ENCODE measurements at regions not wholly inside any gene's neighbourhood (a gene's known extent, or its start where the extent isn't known, plus 50 kb on each side); places are given as distances from the start of the nearest gene placed in this dataset.
"Not testable (repeated sequence)": the region's sequence is repeated elsewhere in the genome, so short reads cannot be mapped to it uniquely, and the experiment has no call there.

DNA sequence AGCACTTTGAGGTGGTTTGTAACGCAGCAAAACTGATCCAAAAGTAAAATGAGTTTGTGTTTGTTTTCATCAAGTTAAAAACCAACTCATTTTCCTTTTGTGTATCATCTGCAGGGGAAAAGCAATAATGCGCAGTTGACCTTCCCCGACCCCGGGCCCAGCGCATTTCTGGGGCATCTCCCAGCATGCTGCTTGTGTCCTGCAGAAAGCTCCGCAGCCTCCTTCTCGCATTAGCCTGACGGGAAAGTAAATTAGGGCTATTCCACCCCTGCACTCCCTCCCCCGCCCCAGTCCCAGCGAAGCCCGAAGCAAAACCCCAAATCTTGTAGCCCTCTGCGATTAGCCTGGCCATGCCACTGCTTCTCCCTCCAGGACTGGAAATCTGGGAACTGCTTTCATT is 82.0 kb upstream of the PPM1B start:
- no peak for DNase-seq

DNA sequence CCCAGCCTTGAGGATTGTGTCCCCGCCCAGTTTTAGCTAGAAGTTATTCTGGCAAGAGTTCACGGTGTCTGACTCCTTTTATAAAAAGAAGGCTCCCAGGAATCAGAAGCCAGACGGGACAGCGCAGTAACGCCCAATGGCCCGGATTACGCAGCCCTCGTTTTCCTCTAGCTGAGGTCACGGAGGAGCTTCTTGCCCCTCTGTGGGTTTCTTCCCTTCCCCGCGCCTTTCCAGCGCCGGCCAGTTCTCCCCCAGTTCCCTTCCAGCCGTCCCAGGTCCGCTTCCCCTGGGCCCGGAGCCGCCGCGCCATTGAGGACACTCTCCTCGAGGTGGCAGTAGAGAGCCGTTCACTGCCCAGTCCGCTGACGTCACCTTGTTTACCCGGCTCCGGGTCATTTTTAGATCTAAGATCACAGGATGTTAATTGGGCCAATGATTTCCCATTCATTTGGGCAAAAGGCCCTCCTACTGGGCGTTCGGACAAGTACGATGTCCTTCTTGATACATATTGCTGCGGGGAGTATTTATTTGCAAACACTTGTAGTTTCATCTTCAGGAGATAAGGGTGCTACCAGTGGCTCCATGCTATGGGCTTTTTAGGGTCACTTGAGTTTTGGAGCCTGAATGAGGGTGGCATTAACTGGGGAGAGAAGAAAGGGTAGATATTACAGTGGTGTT is 81.5 kb upstream of the PPM1B start:
- peak; percentile 74 to 91 (median 81) for DNase-seq

DNA sequence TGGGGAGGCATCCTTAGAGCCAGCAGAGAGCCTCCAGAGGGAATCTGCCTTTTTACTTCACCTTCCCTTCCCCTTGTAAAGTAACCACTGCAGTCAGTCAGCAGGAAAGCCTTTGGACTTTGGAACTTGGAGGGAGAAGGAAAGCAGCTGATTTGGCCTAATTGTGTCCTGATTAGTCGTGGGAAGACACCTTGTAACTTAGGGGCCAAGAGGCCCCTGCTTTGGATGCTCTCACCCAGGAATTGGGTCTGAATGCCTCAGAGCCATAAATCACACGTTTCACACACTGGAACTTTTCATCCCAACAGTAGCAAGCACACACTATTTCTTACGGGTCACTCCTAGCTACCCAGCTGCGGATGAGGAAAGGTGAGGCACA is 81.0 kb upstream of the PPM1B start:
- peak in 1 of 3 donors; percentile 3 for DNase-seq

DNA sequence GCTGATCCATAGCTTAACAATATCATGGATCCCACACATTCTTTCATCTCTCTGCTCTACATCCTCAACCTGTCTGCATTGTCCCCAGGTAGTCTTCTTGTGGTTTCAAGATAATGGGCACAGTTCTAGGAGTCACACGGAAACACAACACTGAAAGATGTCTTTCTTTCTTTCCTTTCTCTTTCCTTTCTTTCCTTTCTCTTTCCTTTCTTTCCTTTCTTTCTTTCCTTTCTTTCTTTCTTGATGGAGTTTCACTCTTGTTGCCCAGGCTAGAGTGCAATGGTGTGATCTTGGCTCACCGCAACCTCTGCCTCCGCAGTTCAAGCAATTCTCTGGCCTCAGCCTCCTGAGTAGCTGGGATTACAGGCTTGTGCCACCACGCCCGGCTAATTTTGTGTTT is 76.2 kb upstream of the PPM1B start:
- not testable (repeated sequence) for DNase-seq

DNA sequence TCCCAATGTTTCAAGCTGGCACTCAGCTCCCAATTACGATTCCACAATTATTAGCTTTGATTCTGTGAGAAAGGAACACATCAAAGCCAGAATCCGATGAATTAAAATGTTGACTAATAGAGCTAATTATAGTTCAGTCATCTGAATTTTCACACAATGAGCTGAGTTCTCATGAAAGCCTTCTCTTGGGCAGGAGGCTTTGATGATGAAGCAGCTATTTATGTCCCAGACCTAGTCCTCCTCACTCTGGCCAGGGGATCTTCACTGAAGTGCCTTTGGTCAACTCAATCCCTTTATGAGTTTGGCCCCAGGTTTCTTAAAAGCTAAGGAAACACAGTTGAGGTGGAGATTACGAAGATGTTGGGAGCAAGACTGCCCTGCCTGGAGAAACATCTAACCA is 74.7 kb upstream of the PPM1B start:
- DNase-seq, result no peak

DNA sequence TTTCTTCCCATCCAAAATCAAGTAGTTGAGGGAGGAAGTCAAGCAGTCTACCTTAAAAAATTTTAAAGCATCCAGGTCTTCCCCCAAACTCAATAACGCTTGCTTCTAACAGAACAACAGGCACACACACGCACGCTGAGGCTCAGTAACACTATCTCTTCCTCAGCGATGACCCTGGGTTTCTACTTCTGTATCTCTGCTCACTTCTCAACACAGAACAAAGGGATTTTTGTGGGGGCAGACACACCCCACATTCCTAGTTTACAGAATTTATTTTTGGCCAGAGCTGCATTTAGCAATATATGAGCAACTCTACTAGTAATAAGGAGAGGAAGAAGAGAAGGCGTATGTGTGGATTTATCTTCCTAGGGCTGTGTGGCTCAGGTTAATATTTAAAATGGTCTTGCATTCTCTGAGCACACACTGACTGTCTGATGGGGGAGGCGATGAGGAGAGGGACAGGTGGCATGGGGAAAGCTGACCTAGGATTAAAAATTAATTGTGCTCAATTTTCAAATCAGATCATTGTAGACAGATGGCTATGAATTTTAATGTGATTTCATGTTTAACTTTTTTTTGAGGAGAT is 71.3 kb upstream of the PPM1B start:
- DNase-seq, result no peak

DNA sequence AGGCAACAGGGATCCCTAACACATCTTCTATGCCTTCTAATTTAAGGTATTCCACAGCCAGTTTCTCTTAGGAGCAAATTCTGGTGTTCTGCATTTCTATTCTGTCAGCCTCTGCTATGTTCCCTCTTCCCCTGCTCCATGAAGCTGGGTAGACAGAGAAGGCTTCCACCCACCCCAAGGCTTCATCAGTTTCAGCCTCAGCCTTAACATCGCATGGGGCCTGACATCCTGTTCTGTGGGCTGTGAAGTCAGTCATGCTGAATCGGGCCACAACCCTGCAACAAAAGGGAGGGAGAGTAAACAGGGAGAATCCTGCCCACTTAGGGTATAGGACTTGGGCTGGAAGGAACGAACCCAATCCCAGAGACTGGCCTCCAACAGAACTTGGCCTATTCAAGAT is 70.6 kb upstream of the PPM1B start:
- no peak for DNase-seq

DNA sequence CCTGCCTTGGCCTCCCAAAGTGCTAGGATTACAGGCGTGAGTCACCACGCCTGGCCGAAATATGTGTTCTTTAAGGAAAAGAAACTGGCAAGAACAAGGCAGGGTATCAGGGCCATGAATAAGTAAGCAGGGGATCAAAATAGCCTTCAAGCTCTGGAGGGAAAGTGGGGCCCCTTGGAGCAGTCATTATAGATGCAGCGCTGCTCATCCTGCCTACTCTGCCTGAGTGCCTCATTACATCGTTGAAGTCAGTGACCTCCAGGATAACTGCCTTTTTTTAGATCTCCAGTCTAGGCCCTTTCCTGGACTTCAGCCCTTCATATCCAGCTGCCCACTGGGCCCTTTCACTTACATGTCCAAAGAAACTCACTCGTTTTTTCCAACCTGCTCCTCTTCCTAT is 69.8 kb upstream of the PPM1B start:
- no peak for DNase-seq

DNA sequence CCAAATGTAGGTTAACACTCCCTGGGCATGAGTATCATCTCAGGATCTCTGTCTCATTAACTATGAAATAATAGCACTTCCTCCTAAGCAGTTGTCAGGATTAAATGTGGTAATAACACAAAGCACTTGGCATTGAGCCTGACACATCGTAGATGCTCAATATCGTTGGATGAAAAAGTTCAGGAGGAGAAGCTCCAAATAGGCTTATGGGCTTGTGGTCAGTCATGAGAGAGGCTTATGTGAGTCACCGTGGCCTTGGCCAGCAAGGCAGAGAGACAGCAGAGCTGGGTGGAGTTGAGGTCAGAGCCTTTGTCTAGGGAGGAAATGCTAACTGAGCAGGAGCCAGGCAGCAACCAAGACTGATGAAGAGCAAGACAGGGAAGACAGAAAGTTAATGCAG is 68.3 kb upstream of the PPM1B start:
- DNase-seq, result peak; percentile 2 to 28 (median 3)

DNA sequence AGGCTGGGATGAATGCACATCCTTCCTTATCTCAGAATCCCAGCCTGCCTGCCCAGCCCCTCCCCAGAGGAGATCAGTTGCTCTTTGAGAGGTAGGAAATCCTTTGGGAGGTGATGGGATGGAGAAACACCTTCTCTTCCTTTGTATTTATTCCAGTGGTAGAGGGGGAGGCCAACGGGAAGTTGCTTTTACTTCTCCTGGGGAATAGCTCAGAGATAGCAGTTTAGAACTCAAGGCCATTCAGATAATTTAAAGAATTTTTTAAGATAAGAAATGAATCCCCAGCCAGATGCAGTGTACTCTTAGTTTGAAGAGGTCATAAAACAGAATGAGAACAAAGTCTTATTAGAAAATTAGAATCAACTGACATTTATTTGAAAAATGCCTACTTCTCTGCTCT is 67.4 kb upstream of the PPM1B start:
- no peak for DNase-seq

DNA sequence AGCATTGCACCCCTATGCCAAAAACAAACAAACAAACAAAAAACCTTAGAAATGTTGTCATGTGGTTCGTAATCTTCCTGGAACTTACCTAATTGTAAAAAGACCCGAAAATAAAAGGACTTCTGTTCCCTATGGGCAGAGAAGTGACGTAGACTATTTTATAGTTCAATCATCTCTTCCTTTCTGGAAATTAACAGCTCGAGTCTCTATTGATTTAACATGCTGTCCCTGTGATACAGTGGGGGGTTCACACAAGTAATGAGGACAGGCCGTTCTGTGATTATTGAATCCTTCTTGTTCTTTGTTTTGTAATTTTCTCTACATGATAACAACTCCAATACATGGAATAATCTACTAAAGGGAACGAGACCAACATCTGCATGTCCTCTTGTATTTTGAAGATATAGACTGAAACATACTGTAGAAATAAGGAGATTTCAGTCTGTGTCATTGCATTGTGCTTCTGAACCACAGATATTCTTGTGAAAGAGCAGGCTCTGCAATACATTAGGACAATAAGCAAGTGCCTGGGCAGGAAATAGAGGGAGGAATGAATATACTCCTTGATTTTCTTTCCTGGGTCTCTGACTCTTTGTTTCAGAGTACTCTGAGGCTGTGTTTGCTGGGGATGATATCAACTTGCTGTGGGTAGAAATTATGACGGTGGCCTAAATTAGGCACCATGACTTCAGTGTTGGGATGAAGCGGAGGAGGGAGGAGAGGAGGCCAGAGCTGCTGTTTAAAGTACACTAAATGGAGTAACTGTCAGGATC is 65.7 kb upstream of the PPM1B start:
- no peak for DNase-seq

DNA sequence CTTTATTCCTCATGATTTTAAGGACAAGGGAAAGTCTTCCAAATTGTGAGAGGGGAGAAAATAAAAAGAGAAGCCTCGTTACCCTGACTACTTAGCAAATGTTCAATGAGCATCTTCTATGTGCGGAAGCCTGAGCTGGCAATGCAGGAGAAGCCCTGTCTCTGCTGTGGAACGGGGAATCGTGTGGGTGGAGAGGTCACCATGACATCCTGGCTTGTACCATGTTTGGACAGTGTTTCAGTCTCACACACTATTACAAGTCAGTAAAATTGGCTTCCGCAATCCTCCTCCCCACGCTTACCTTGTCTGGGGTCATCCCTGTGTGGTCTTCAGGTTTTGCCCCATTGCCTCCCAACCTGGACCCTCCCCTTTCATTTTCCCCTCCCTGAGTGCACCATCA is 65.0 kb upstream of the PPM1B start:
- DNase-seq, result no peak

DNA sequence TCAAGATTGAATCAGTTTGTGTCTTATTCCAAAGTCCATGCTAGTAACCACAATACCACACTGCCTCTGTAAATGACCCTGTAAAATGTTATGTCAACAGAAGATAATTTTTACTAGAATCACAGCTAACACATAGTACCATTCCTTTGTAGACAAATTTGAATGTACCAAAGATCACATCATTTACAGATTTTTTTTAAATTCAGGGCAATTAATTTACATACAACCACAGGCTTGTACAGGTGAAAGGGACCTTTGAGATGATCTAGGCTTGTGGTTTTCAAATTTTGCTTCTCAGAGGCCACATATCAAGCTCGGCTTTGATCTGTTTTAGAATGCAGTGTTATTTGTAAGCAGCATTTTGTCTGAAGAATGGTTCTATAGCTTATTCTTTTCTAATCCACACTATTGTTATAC is 63.8 kb upstream of the PPM1B start:
- DNase-seq, result no peak

DNA sequence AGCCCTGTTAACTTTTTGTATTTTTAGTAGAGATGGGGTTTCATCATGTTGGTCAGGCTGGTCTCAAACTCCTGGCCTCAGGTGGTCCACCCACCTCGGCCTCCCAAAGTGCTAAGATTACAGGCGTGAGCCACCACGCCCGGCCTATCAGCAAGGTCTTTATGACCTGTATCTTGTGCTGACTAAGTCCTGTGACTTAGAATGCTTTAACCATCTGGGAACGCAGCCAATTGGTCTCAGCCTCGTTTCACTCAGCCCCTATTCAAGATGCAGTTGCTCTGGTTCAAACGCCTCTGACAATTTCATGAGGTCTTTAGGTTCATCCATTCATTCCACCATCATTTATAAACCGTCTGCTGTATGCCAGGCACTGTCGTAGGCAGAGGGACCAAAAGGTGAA is 62.2 kb upstream of the PPM1B start:
- DNase-seq, result not testable (repeated sequence)

DNA sequence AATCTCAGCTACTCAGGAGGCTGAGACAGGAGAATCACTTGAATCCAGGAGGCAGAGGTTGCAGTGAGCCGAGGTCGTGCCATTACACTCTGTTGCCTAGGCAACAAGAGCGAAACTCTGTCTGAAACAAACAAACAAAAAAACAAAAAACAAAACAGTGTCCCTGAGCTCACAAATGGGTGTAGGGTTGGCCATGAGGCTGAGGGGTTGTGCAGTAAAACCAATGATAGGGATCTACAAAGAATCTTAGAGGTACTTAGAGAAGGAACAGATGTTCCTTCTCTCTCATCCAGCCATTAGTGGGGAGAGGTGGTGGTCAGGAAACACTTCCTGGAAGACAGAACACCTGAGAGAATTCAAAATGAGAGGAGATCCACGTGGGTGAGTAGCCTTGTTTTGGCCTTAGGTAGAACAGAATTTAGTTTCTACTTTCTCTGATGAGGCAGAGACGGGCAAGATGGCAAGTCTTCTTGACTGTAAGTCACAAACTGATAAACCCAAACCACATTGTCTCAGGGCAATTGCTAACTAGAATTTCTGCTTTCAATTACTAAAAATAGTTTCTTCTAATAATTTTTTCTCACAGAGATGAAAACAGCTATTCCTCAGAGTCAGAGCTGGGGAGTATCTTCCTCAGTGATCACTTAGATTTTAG is 61.5 kb upstream of the PPM1B start:
- DNase-seq, result no peak

DNA sequence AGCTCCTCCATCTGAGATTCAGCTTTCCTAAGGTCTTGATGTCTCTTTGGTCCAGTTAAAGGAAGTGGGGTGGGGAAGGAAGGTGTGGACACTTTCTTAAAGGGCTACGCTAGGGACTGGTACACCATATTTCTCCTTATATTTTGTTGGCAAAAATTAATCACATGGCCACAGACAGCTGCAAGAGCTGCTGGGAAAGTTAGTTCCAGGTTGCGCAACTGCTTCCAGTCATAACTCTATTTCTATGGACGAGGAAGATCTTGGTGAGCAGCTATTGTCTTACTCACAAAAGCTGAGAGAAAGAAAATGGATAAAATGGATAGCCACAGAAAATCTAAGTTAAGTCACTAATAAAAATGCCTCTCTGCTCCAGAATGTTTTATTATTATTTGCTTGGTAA is 60.7 kb upstream of the PPM1B start:
- DNase-seq, result no peak

DNA sequence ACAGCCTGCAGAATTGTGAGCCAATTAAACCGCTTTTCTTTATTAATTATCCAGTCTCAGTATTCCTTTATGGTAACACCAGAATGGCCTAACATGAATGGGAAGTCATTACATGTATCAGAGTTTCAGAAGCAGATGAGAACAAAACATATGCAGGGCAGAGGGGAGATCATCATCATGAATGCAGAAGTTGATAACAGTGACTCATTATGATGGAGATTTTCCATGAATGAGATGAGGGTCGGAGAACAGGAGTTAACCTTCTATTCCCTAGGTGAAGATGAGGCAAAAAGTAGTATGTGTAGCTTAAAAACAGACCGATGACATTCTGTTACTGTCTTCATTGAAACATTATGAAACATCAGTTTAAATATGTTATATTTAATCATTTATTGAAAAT is 59.5 kb upstream of the PPM1B start:
- no peak for DNase-seq

DNA sequence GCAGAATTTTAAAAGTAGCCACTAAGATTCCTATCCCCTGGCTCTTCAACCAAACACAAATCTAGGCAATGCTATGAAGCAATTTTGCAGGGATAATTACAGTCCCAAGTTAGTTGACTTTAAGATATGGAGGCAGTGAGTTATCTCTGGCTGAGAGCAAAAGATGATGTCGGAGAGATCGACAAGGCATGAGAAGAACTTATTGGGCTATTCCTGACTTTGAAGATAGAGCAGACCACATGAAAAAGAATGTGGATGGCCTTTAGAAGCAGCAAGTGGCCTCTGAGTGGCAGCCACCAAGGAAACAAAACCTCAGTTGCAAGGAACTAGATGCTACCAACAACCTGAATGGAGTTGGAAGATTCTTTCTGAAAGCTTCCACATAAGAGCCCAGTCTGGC is 58.2 kb upstream of the PPM1B start:
- no peak for DNase-seq

DNA sequence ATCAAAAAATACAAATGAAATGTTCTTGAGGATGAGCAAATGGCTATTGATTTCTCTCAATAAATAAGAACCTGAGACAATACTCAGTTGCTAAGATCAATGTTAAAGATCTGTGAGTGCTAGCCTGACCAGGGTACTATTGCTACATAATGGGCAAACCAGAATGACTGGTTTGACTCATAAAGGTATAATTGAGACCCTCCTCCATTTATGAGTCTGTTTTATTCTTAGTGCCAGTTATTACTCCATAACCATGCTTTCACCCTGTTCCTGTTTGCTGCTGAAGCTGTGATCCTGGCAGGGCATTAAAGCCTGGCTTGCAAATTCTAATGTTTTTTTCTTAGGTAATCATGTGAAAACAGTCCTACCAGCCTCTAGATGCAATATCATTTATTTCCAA is 56.6 kb upstream of the PPM1B start:
- DNase-seq, result no peak

DNA sequence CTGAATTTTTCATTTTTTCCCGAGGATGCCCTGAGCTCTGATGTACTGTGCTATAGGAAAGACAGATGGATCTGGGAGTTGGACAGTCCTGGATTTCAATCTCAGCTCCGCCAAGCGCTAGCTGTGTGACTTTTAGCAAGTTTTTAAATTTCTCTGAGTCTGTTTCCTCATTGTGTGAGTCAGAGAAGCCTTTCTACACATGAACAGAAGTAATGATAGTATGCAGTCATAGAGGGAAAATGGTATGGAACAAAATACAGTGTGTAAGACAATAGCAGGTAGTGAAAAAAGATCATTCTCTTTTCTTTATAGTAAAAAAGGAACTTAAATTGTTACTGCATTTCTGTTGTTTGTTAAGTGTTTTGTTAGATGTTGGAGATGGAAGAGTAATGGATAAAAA is 52.4 kb upstream of the PPM1B start:
- no peak for DNase-seq

DNA sequence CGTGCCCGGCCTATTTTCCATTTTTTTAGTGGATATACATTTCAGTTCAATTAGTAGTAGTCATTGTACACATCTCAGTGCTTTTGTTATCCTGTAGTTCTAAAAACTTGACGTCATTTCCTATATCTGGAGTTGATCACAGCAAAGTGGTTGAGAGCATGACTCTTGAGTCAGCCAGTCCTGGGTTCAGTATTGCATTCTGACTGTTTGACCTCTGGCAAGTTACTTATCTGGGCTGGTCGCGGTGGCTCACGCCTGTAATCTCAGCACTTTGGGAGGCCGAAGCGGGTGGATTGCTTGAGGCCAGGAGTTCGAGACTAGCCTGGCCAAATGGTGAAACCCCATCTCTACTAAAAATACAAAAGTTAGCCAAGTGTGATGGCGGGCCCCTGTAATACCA is 50.4 kb upstream of the PPM1B start:
- DNase-seq, result no peak
